Midbrain (tissue), 1 donor: ENCODE measurements at regions not wholly inside any gene's neighbourhood (a gene's known extent, or its start where the extent isn't known, plus 50 kb on each side); places are given as distances from the start of the nearest gene placed in this dataset.
"Not testable (repeated sequence)": the region's sequence is repeated elsewhere in the genome, so short reads cannot be mapped to it uniquely, and the experiment has no call there.

ENCODE experiments used
- DNase-seq: peaks from one replicate; lab custom pipeline; 2025; lab: John Stamatoyannopoulos, UW

GRCh38 chr4:162841753-162842152, 324.9 kb downstream of the NAF1 start:
- DNase-seq, result peak; percentile 18

- DNase-seq, result no peak
Observed at GRCh38 chr4:162839814-162840213, 326.9 kb downstream of the NAF1 start.

GRCh38 chr4:162838671-162839070, 328.0 kb downstream of the NAF1 start:
- no peak for DNase-seq

- DNase-seq, result no peak
Observed at GRCh38 chr4:162837679-162838078, 329.0 kb downstream of the NAF1 start.

- no peak for DNase-seq
Observed at GRCh38 chr4:162837241-162837640, 329.4 kb downstream of the NAF1 start.

GRCh38 chr4:162836773-162837172, 329.9 kb downstream of the NAF1 start:
- DNase-seq, result no peak

GRCh38 chr4:162836258-162836657, 330.4 kb downstream of the NAF1 start:
- not testable (repeated sequence) for DNase-seq

- DNase-seq, result no peak
Observed at GRCh38 chr4:162830899-162831298, 335.8 kb downstream of the NAF1 start.

- not testable (repeated sequence) for DNase-seq
Observed at GRCh38 chr4:162817374-162817773, 349.3 kb downstream of the NAF1 start.

GRCh38 chr4:162804351-162804924, 362.3 kb downstream of the NAF1 start:
- no peak for DNase-seq

- no peak for DNase-seq
Observed at GRCh38 chr4:162803378-162803777, 363.3 kb downstream of the NAF1 start.

- no peak for DNase-seq
Observed at GRCh38 chr4:162797108-162797507, 369.6 kb downstream of the NAF1 start.

GRCh38 chr4:162793571-162793970, 373.1 kb downstream of the NAF1 start:
- no peak for DNase-seq

- no peak for DNase-seq
Observed at GRCh38 chr4:162793004-162793403, 373.7 kb downstream of the NAF1 start.

GRCh38 chr4:162791226-162791625, 375.5 kb downstream of the NAF1 start:
- no peak for DNase-seq

GRCh38 chr4:162787120-162787519, 379.6 kb downstream of the NAF1 start:
- DNase-seq, result no peak

GRCh38 chr4:162782778-162783525, 383.7 kb downstream of the NAF1 start:
- DNase-seq, result peak; percentile 57

- peak; percentile 11 for DNase-seq
Observed at GRCh38 chr4:162782096-162782777, 384.5 kb downstream of the NAF1 start.

GRCh38 chr4:162770761-162771490, 395.8 kb downstream of the NAF1 start:
- peak; percentile 22 for DNase-seq

GRCh38 chr4:162767083-162767482, 399.6 kb downstream of the NAF1 start:
- DNase-seq, result no peak

GRCh38 chr4:162761965-162762364, 404.7 kb downstream of the NAF1 start:
- no peak for DNase-seq

GRCh38 chr4:162740228-162740627, 426.5 kb downstream of the NAF1 start:
- not testable (repeated sequence) for DNase-seq
